ENCODE measurements at regions not wholly inside any gene's neighbourhood (a gene's known extent, or its start where the extent isn't known, plus 50 kb on each side); places are given as distances from the start of the nearest gene placed in this dataset.

DNA sequence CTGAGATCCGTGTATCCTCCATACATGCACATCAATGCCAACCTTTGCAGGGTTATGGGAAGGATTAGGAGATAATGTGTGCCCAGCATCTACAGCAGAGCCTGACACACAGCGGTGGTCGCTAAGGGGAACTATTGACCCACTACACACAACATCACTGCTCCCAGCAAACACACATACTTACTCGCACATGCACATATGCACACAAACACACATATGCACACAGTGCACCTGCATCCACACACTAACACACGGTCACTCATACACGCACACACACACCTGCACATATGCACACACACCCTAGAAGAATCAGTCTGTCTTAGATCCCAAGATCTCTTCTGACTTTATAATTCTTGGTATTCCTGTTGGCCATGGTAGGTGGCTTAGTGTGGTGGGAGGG, 118.3 kb downstream of the GYPC start:
- no peak for TF ChIP-seq EZH2 (IDR thresholded peaks at IDR 0.05)
- TF ChIP-seq, protein P1, sequence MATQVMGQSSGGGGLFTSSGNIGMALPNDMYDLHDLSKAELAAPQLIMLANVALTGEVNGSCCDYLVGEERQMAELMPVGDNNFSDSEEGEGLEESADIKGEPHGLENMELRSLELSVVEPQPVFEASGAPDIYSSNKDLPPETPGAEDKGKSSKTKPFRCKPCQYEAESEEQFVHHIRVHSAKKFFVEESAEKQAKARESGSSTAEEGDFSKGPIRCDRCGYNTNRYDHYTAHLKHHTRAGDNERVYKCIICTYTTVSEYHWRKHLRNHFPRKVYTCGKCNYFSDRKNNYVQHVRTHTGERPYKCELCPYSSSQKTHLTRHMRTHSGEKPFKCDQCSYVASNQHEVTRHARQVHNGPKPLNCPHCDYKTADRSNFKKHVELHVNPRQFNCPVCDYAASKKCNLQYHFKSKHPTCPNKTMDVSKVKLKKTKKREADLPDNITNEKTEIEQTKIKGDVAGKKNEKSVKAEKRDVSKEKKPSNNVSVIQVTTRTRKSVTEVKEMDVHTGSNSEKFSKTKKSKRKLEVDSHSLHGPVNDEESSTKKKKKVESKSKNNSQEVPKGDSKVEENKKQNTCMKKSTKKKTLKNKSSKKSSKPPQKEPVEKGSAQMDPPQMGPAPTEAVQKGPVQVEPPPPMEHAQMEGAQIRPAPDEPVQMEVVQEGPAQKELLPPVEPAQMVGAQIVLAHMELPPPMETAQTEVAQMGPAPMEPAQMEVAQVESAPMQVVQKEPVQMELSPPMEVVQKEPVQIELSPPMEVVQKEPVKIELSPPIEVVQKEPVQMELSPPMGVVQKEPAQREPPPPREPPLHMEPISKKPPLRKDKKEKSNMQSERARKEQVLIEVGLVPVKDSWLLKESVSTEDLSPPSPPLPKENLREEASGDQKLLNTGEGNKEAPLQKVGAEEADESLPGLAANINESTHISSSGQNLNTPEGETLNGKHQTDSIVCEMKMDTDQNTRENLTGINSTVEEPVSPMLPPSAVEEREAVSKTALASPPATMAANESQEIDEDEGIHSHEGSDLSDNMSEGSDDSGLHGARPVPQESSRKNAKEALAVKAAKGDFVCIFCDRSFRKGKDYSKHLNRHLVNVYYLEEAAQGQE (IDR thresholded peaks at IDR 0.05; ENCODE audit: low read depth): no peak
- TF ChIP-seq, protein P2, sequence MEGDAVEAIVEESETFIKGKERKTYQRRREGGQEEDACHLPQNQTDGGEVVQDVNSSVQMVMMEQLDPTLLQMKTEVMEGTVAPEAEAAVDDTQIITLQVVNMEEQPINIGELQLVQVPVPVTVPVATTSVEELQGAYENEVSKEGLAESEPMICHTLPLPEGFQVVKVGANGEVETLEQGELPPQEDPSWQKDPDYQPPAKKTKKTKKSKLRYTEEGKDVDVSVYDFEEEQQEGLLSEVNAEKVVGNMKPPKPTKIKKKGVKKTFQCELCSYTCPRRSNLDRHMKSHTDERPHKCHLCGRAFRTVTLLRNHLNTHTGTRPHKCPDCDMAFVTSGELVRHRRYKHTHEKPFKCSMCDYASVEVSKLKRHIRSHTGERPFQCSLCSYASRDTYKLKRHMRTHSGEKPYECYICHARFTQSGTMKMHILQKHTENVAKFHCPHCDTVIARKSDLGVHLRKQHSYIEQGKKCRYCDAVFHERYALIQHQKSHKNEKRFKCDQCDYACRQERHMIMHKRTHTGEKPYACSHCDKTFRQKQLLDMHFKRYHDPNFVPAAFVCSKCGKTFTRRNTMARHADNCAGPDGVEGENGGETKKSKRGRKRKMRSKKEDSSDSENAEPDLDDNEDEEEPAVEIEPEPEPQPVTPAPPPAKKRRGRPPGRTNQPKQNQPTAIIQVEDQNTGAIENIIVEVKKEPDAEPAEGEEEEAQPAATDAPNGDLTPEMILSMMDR (IDR thresholded peaks at IDR 0.05 in 2 of 3, conservative IDR thresholded peaks at IDR 0.05 in 1 of 3; ENCODE audit: borderline replicate concordance in 1 of 3, insufficient read depth in 1 of 3, low read depth in 2 of 3, low read length in 2 of 3): no peak
- TF ChIP-seq RAD21 (IDR thresholded peaks at IDR 0.05; ENCODE audit: low read depth): no peak
- no peak for TF ChIP-seq FOSL1 (IDR thresholded peaks at IDR 0.05; ENCODE audit: low read depth)
- no peak for TF ChIP-seq POLR2A (IDR thresholded peaks at IDR 0.05; ENCODE audit: borderline replicate concordance, extremely low read depth, insufficient read depth, insufficient read length)
- no peak for TF ChIP-seq CEBPB (IDR thresholded peaks at IDR 0.05; ENCODE audit: low read depth)
- no peak for TF ChIP-seq EZH2phosphoT487 (IDR thresholded peaks at IDR 0.05; ENCODE audit: borderline replicate concordance)
- TF ChIP-seq YY1 (IDR thresholded peaks at IDR 0.05; ENCODE audit: extremely low read depth, insufficient replicate concordance, low read depth, low read length): no peak
- TF ChIP-seq SP1 (IDR thresholded peaks at IDR 0.05; ENCODE audit: low read depth): no peak
- no peak for TF ChIP-seq JUND (IDR thresholded peaks at IDR 0.05)
